Fibroblast of lung (primary cell): ENCODE measurements at regions not wholly inside any gene's neighbourhood (a gene's known extent, or its start where the extent isn't known, plus 50 kb on each side); places are given as distances from the start of the nearest gene placed in this dataset.

Experiments
- CTCF ChIP-seq, 2 donors: IDR thresholded peaks in 1 of 2; conservative IDR thresholded peaks in 1 of 2; 1 replicate in 1 of 2; 2 replicates in 1 of 2; pipeline ENCODE4 v1.5.1; 2011 to 2012; ENCODE audit warnings: low read length in 2 of 2, control low read depth in 1 of 2, inconsistent platforms in 1 of 2, low read depth in 1 of 2, mild to moderate bottlenecking in 1 of 2
- EZH2 ChIP-seq: IDR thresholded peaks from 2 replicates; pipeline ENCODE4 v1.5.1; 2012; ENCODE audit warnings: low read length, control low read depth, mild to moderate bottlenecking; ENCODE audit errors: missing control alignments

DNA sequence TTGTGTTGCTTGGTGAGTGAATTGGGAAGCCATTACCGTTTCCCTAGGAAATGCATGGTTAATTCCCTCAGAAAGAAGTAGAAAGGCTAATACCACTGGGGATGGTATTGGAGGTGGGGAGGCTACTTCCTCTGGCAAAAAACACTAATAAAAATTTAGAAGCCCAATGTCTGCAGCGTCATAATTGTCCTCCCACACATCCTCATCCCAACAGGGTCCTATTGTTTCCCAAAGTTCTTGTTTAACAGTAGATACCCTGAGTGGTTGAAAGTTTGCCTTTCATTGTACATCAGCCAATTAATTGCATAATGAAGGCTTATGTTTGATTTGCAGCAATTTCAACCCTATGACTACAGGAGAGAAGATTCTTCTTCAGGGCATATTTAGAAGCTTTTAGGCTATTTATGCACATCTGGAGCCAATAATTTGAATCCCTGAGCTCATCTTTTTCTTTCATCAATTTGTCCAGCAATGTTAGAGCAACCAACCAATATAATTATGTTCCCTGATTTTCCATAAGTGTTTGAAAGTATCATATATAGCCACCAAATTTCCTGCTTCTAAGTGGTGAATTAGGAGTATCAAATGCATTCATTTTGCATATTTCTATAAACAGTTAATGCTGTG lies 491.0 kb downstream of the SLITRK5 start:
- no peak for TF ChIP-seq CTCF (conservative IDR thresholded peaks at IDR 0.05 in 1 of 2, IDR thresholded peaks at IDR 0.05 in 1 of 2; ENCODE audit: low read depth in 1 of 2, low read length in 2 of 2)
- no peak for TF ChIP-seq EZH2
